H9 (cell line): ENCODE measurements at regions not wholly inside any gene's neighbourhood (a gene's known extent, or its start where the extent isn't known, plus 50 kb on each side); places are given as distances from the start of the nearest gene placed in this dataset.

Source experiments
- DNase-seq: peaks from one replicate; pipeline ENCODE4 v3.0.0-alpha.2; 2017
- H2AFZ ChIP-seq: one replicate; pipeline ENCODE4 v1.6.1; 2013; ENCODE audit warnings: mild to moderate bottlenecking, low read length, control low read depth, moderate library complexity
- H2AK5ac ChIP-seq: 2 replicates; pipeline ENCODE4 v1.6.1; 2013; ENCODE audit warnings: low read length, control low read depth, mixed read lengths; ENCODE audit not compliant: insufficient read length
- H2BK120ac ChIP-seq: one replicate; pipeline ENCODE4 v1.6.1; 2013; ENCODE audit warnings: low read depth, mild to moderate bottlenecking, low read length, control low read depth, inconsistent platforms; ENCODE audit not compliant: poor library complexity, severe bottlenecking
- H2BK12ac ChIP-seq: 2 replicates; pipeline ENCODE4 v1.6.1; 2013; ENCODE audit warnings: low read length, control low read depth, mixed read lengths, low read depth; ENCODE audit not compliant: insufficient read length
- H2BK15ac ChIP-seq: 2 replicates; pipeline ENCODE4 v1.6.1; 2013; ENCODE audit warnings: low read depth, low read length, control low read depth
- H2BK20ac ChIP-seq: one replicate; pipeline ENCODE4 v1.6.1; 2013; ENCODE audit warnings: low read depth, mild to moderate bottlenecking, low read length, control low read depth, inconsistent platforms; ENCODE audit not compliant: poor library complexity, severe bottlenecking
- H2BK5ac ChIP-seq: 2 replicates; pipeline ENCODE4 v1.6.1; 2013; ENCODE audit warnings: low read length, control low read depth, mixed read lengths; ENCODE audit not compliant: insufficient read length
- H3K14ac ChIP-seq: 2 replicates; pipeline ENCODE4 v1.6.1; 2013; ENCODE audit warnings: low read length, control low read depth; ENCODE audit not compliant: insufficient read depth
- H3K18ac ChIP-seq: 2 replicates; pipeline ENCODE4 v1.6.1; 2013; ENCODE audit warnings: low read depth, mild to moderate bottlenecking, mixed read lengths, low read length, control low read depth; ENCODE audit not compliant: insufficient read length
- H3K23ac ChIP-seq: 2 replicates; pipeline ENCODE4 v1.6.1; 2013; ENCODE audit warnings: low read length, control low read depth, mixed read lengths, low read depth; ENCODE audit not compliant: insufficient read length
- H3K23me2 ChIP-seq: 2 replicates; pipeline ENCODE4 v1.6.1; 2013; ENCODE audit warnings: low read depth, mild to moderate bottlenecking, mixed read lengths, low read length, control low read depth; ENCODE audit not compliant: insufficient read length, poor library complexity, severe bottlenecking
- H3K27ac ChIP-seq: 2 replicates; pipeline ENCODE4 v1.5.1; 2013; ENCODE audit warnings: low read length, control low read depth, mixed read lengths, low read depth; ENCODE audit not compliant: insufficient read length
- H3K27me3 ChIP-seq: 2 replicates; pipeline ENCODE4 v1.6.1; 2013; ENCODE audit warnings: low read length, control low read depth, inconsistent platforms; ENCODE audit not compliant: insufficient read depth
- H3K4ac ChIP-seq: 2 replicates; pipeline ENCODE4 v1.6.1; 2013; ENCODE audit warnings: low read depth, mild to moderate bottlenecking, control low read depth, inconsistent platforms, low read length, moderate library complexity
- H3K4me1 ChIP-seq: 2 replicates; pipeline ENCODE4 v1.6.1; 2013; ENCODE audit warnings: low read length, control low read depth, inconsistent platforms; ENCODE audit not compliant: insufficient read depth
- H3K4me2 ChIP-seq: 2 replicates; pipeline ENCODE4 v1.6.1; 2013; ENCODE audit warnings: low read length, control low read depth, mixed read lengths; ENCODE audit not compliant: insufficient read length, insufficient read depth
- H3K56ac ChIP-seq: 2 replicates; pipeline ENCODE4 v1.6.1; 2013; ENCODE audit warnings: low read depth, mild to moderate bottlenecking, mixed read lengths, low read length, control low read depth; ENCODE audit not compliant: insufficient read length
- H3K79me1 ChIP-seq: 2 replicates; pipeline ENCODE4 v1.6.1; 2013; ENCODE audit warnings: low read depth, mild to moderate bottlenecking, moderate library complexity, low read length, control low read depth, inconsistent platforms; ENCODE audit not compliant: insufficient read depth, poor library complexity, severe bottlenecking
- H3K79me2 ChIP-seq: 2 replicates; pipeline ENCODE4 v1.6.1; 2013; ENCODE audit warnings: low read length, control low read depth, inconsistent platforms; ENCODE audit not compliant: insufficient read depth
- H3K9ac ChIP-seq: 2 replicates; pipeline ENCODE4 v1.6.1; 2013; ENCODE audit warnings: low read length, control low read depth, mixed read lengths; ENCODE audit not compliant: insufficient read length; ENCODE audit errors: extremely low read depth
- H3K9me3 ChIP-seq: one replicate; pipeline ENCODE4 v1.6.1; 2013; ENCODE audit warnings: low read depth, low read length, inconsistent platforms; ENCODE audit not compliant: control insufficient read depth
- H3T11ph ChIP-seq: one replicate; pipeline ENCODE4 v1.6.1; 2013; ENCODE audit warnings: mild to moderate bottlenecking, low read length, control low read depth, inconsistent platforms
- H4K20me1 ChIP-seq: one replicate; pipeline ENCODE4 v1.6.1; 2013; ENCODE audit not compliant: control insufficient read depth, insufficient read length, insufficient read depth
- H4K5ac ChIP-seq: 2 replicates; pipeline ENCODE4 v1.6.1; 2013; ENCODE audit warnings: low read depth, mild to moderate bottlenecking, mixed read lengths, low read length, control low read depth; ENCODE audit not compliant: insufficient read length
- H4K8ac ChIP-seq: replicated peaks from 2 replicates; pipeline ENCODE4 v1.6.1; 2013; ENCODE audit warnings: low read length, control low read depth, mixed read lengths, low read depth; ENCODE audit not compliant: insufficient read length
- H4K91ac ChIP-seq: 2 replicates; pipeline ENCODE4 v1.6.1; 2013; ENCODE audit warnings: low read depth, mild to moderate bottlenecking, moderate library complexity, mixed read lengths, low read length, control low read depth; ENCODE audit not compliant: insufficient read length
- H3K27ac Mint-ChIP-seq, 3 experiments: 2 replicates in 2 of 3; 3 replicates in 1 of 3; pipeline ENCODE4 v1.8.0; 2020 to 2021; ENCODE audit warnings: mixed read lengths in 3 of 3, mild to moderate bottlenecking in 1 of 3, moderate library complexity in 1 of 3
- H3K27me3 Mint-ChIP-seq: 2 replicates; pipeline ENCODE4 v1.8.0; 2021; ENCODE audit warnings: low read depth, mild to moderate bottlenecking, moderate library complexity, mixed read lengths
- H3K36me3 Mint-ChIP-seq, 3 experiments: 2 replicates in 2 of 3; 3 replicates in 1 of 3; pipeline ENCODE4 v1.8.0; 2020 to 2021; ENCODE audit warnings: low read depth in 3 of 3, mixed read lengths in 3 of 3; ENCODE audit not compliant: insufficient read depth in 1 of 3
- H3K4me1 Mint-ChIP-seq, 2 experiments: 2 replicates each; pipeline ENCODE4 v1.8.0; 2020; ENCODE audit warnings: mixed read lengths in 2 of 2
- H3K4me3 Mint-ChIP-seq, 2 experiments: 2 replicates in 1 of 2; 3 replicates in 1 of 2; pipeline ENCODE4 v1.8.0; 2020 to 2021; ENCODE audit warnings: mild to moderate bottlenecking in 2 of 2, mixed read lengths in 2 of 2, moderate library complexity in 1 of 2
- H3K9me3 Mint-ChIP-seq, 2 experiments: 2 replicates in 1 of 2; 3 replicates in 1 of 2; pipeline ENCODE4 v1.8.0; 2020; ENCODE audit warnings: mild to moderate bottlenecking in 2 of 2, mixed read lengths in 2 of 2, moderate library complexity in 1 of 2
- CTCF ChIP-seq: fragments of 200-600 bp; sonication (generic); conservative IDR thresholded peaks from 3 replicates; pipeline ENCODE4 v1.8.0; 2021; ENCODE audit warnings: antibody characterized with exemption, mild to moderate bottlenecking
- WGBS: extraction: QIAGEN DNeasy Blood & Tissue Kit; methylation state at CpG from one replicate; pipeline ENCODE4 v1.1.7; 2013; ENCODE audit warnings: missing lambda C conversion rate, low lambda C conversion rate, mixed read lengths; ENCODE audit not compliant: insufficient read length; ENCODE audit errors: extremely low coverage; 5-methylcytosine and 5-hydroxymethylcytosine counted together

- Histone ChIP-seq H3K56ac (no peak overlapping the region), H4K5ac (no peak overlapping the region), H3K79me1 (no peaks in the 10 kb centered on the region), H3K23me2 (no peaks in the 10 kb centered on the region), H3K9me3 (no peaks in the 10 kb centered on the region), H3T11ph (no peak overlapping the region), H3K27ac (no peak overlapping the region), H3K14ac (no peak overlapping the region), H4K8ac (no peak overlapping the region), H3K27me3 (no peaks in the 10 kb centered on the region), H3K23ac (no peak overlapping the region), H2BK120ac (no peak overlapping the region), H2BK12ac (no peak overlapping the region), H2BK15ac (no peak overlapping the region), H2BK20ac (no peak overlapping the region), H3K79me2 (no peaks in the 10 kb centered on the region), H3K4me1 (no peaks in the 10 kb centered on the region), H2AK5ac (no peak overlapping the region), H3K18ac (no peak overlapping the region), H3K9ac (no peak overlapping the region), H4K20me1 (no peaks in the 10 kb centered on the region), H4K91ac (no peak overlapping the region), H2AFZ (no peak overlapping the region), H2BK5ac (no peak overlapping the region), H3K4me2 (no peak overlapping the region), H3K4ac (no peak overlapping the region)
- H3K36me3 Mint-ChIP-seq: no peaks in the 10 kb centered on the region
- H3K27ac Mint-ChIP-seq: peak overlapping the region in 1 of 3 experiments; percentile 69; a peak in 2 of 7 replicates
- H3K4me3 Mint-ChIP-seq: no peak overlapping the region
- no peaks in the 10 kb centered on the region for H3K27me3 Mint-ChIP-seq
- H3K4me1 Mint-ChIP-seq: no peaks in the 10 kb centered on the region
- TF ChIP-seq CTCF: peak; percentile 62
- no CpG with 5 or more reads among the region's 3 CpGs for WGBS
- H3K9me3 Mint-ChIP-seq: peaks cover 0 to 6% of the 10 kb centered on the region in 2 experiments; a peak in 4 of 5 replicates
- DNase-seq: no peak
Observed at GRCh38 chr4:126592088-126592487, 1040.7 kb upstream of the INTU start.
